ENCODE measurements at regions not wholly inside any gene's neighbourhood (a gene's known extent, or its start where the extent isn't known, plus 50 kb on each side); places are given as distances from the start of the nearest gene placed in this dataset.

DNA sequence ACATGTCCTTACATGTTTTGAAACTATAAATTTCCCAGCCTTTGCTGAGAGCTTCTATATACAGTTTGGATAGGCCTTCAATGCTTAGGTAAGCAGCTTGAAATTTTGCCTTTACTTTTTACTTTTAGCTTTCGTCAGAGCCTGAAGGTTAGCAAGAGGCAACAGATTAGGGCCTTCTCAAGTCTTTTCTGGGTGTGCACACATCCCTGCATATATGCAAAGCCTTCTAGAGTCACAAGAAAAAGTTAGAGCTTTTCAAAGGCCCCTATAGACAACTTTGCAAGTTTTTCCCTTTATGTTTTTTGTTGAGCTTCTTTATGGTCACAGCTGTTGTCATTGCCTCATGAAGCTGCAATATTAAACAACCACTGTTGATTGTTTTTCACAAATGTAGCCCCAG, 778.4 kb downstream of the GALC start:
- ATAC-seq (ENCODE audit: poor library complexity), result no peak
- H3K36me3 Mint-ChIP-seq (ENCODE audit: low read depth), result no peaks in the 10 kb centered on the region
- peaks cover 6% of the 10 kb centered on the region for H3K9me3 Mint-ChIP-seq
- no peak for TF ChIP-seq CTCF (IDR thresholded peaks at IDR 0.05)
- no peaks in the 10 kb centered on the region for H3K27me3 Mint-ChIP-seq
- no peak overlapping the region for H3K4me3 Mint-ChIP-seq
- no peak for DNase-seq
- intact Hi-C loops (cut with DNase I, micrococcal nuclease), result no loop called here
- no peak overlapping the region for H3K27ac ChIP-seq (ENCODE audit: low read depth in 1 of 2, low read length in 2 of 2)
- H3K36me3 ChIP-seq (ENCODE audit: insufficient read depth, low read length), result no peaks in the 10 kb centered on the region
- POLR2A ChIA-PET, result no interaction called here
- H3K4me3 ChIP-seq (ENCODE audit: low read length), result no peak overlapping the region
- peaks cover 0 to 8% of the 10 kb centered on the region in 2 experiments for H3K9me3 ChIP-seq (ENCODE audit: control insufficient read depth in 1 of 2, insufficient read depth in 1 of 2, low read length in 2 of 2)
- H3K4me1 Mint-ChIP-seq (ENCODE audit: low read depth), result no peaks in the 10 kb centered on the region
- H3K4me1 ChIP-seq (ENCODE audit: insufficient read depth, low read length), result no peaks in the 10 kb centered on the region
- H3K27ac Mint-ChIP-seq, result no peak overlapping the region
- CTCF ChIA-PET, result no interaction called here
- no peaks in the 10 kb centered on the region for H3K27me3 ChIP-seq (ENCODE audit: control insufficient read depth in 1 of 2, insufficient read depth in 2 of 2, low read length in 2 of 2)

- H3K36me3 Mint-ChIP-seq (ENCODE audit: low read depth), result no peaks in the 10 kb centered on the region
- TF ChIP-seq CTCF (IDR thresholded peaks at IDR 0.05), result no peak
- H3K27me3 Mint-ChIP-seq, result no peaks in the 10 kb centered on the region
- Histone ChIP-seq H3K27ac (ENCODE audit: low read depth in 1 of 2, low read length in 2 of 2) (no peak overlapping the region), H3K4me3 (ENCODE audit: low read length) (no peak overlapping the region), H3K4me1 (ENCODE audit: insufficient read depth, low read length) (no peaks in the 10 kb centered on the region), H3K9me3 (ENCODE audit: control insufficient read depth in 1 of 2, insufficient read depth in 1 of 2, low read length in 2 of 2) (peaks cover 0 to 4% of the 10 kb centered on the region in 2 experiments), H3K36me3 (ENCODE audit: insufficient read depth, low read length) (no peaks in the 10 kb centered on the region), H3K27me3 (ENCODE audit: control insufficient read depth in 1 of 2, insufficient read depth in 2 of 2, low read length in 2 of 2) (no peaks in the 10 kb centered on the region)
- DNase-seq (no peak), ATAC-seq (ENCODE audit: poor library complexity) (no peak)
- no peaks in the 10 kb centered on the region for H3K4me1 Mint-ChIP-seq (ENCODE audit: low read depth)
- H3K9me3 Mint-ChIP-seq, result peaks cover 2% of the 10 kb centered on the region
- intact Hi-C loops (cut with DNase I, micrococcal nuclease), result no loop called here
- CTCF ChIA-PET, result no interaction called here
- H3K27ac Mint-ChIP-seq, result no peak overlapping the region
- no peak overlapping the region for H3K4me3 Mint-ChIP-seq
- POLR2A ChIA-PET, result no interaction called here
These were observed 785.2 kb downstream of the GALC start for GRCh38 chr14:87207756-87208155.

DNA sequence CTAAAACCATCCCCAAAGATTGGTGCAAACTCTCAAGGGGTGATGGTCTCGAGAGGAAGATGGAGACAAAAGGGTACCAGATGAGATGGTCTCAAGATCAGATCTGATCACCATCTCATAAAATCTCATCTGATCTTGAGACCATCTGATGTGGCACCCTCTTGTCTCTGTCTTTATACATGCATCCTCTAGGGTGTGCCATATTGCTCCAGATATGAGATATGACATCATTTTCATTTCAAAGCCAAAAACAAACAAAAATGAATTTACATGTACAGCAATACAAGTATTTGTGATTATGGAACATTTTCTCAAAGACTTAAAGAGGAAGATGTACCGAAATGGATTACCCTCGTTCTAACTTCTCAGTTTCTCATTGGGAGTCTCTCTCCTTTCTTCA, 787.2 kb downstream of the GALC start:
- Histone ChIP-seq H3K27ac (ENCODE audit: low read depth in 1 of 2, low read length in 2 of 2) (no peak overlapping the region), H3K4me1 (ENCODE audit: insufficient read depth, low read length) (no peaks in the 10 kb centered on the region), H3K36me3 (ENCODE audit: insufficient read depth, low read length) (no peaks in the 10 kb centered on the region), H3K9me3 (ENCODE audit: control insufficient read depth in 1 of 2, insufficient read depth in 1 of 2, low read length in 2 of 2) (no peaks in the 10 kb centered on the region), H3K4me3 (ENCODE audit: low read length) (no peak overlapping the region), H3K27me3 (ENCODE audit: control insufficient read depth in 1 of 2, insufficient read depth in 2 of 2, low read length in 2 of 2) (no peaks in the 10 kb centered on the region)
- DNase-seq (no peak), ATAC-seq (ENCODE audit: poor library complexity) (no peak)
- H3K27ac Mint-ChIP-seq, result no peak overlapping the region
- peaks cover 5% of the 10 kb centered on the region for H3K9me3 Mint-ChIP-seq
- POLR2A ChIA-PET, result no interaction called here
- CTCF ChIA-PET, result no interaction called here
- H3K36me3 Mint-ChIP-seq (ENCODE audit: low read depth), result no peaks in the 10 kb centered on the region
- H3K27me3 Mint-ChIP-seq, result no peaks in the 10 kb centered on the region
- intact Hi-C loops (cut with DNase I, micrococcal nuclease), result no loop called here
- no peak overlapping the region for H3K4me3 Mint-ChIP-seq
- no peak for TF ChIP-seq CTCF (IDR thresholded peaks at IDR 0.05)
- no peaks in the 10 kb centered on the region for H3K4me1 Mint-ChIP-seq (ENCODE audit: low read depth)
